ENCODE measurements at regions not wholly inside any gene's neighbourhood (a gene's known extent, or its start where the extent isn't known, plus 50 kb on each side); places are given as distances from the start of the nearest gene placed in this dataset.

DNA sequence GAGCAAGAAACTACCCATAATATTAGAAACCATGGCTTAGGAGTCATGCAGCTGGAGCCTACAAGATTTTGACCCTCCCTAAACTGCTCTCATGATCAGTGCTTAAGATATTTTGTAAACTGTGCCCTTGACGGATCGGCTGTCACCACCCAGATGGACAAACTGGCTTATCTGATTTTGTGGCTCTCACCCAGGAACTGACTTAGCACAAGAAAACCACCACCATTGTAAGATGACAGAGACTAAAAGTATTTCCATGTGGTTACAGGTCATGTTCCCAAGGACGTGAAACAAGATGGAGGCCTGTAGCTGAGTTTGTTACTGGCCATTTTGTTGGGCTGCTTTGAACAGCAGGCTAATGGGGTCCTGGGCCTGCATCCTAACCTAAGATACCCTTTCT is 940.9 kb downstream of the OTOL1 start:
- peak; percentile 16 for DNase-seq

DNA sequence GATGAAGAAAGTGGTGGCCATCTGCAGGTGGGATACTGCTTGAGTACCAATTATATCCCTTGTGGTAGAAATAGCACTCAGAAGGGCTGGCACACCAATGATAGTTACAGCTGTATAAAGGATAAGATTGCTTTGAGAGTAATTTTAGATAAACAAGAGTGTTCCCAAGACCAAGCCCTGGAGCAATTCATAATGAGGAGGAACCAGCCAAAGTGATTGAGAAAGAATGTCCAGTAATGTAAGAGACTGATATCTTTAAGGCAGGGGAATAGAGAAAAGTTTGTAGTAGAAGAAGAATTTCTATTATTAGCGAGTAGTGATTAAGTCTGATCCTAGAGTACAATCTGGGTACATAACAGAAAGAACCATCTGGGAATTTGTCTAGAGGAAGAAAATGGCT is 945.1 kb downstream of the OTOL1 start:
- DNase-seq: no peak

- DNase-seq: no peak
Measured at GRCh38 chr3:162443376-162443775, 946.8 kb downstream of the OTOL1 start.

GRCh38 chr3:162468791-162469190 is 972.2 kb downstream of the OTOL1 start:
- DNase-seq: no peak

- DNase-seq: no peak
Measured at GRCh38 chr3:162487138-162487537, 990.5 kb downstream of the OTOL1 start.

GRCh38 chr3:162489853-162490252 is 993.2 kb downstream of the OTOL1 start:
- peak; percentile 46 for DNase-seq

DNA sequence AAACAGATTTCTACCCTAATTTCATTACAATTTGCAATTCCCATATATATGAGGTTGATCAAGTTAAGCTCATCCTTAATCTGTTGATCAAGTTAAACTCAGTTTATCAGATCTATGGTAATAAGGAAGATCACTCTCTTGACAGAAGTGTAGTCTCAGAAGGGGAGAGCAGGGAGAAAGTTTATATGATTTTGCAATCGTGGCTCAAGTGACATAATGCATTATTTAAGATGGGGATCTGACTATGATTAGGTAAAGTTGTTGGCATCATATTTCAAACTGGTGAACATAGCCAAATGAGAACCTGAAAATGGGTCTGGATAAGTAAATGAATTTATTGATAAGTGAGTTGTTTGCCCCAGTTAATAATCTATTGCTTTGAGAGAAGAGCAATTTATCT is 995.3 kb downstream of the OTOL1 start:
- DNase-seq: peak; percentile 30

GRCh38 chr3:162492446-162493081 is 996.0 kb downstream of the OTOL1 start:
- peak; percentile 91 for DNase-seq

DNA sequence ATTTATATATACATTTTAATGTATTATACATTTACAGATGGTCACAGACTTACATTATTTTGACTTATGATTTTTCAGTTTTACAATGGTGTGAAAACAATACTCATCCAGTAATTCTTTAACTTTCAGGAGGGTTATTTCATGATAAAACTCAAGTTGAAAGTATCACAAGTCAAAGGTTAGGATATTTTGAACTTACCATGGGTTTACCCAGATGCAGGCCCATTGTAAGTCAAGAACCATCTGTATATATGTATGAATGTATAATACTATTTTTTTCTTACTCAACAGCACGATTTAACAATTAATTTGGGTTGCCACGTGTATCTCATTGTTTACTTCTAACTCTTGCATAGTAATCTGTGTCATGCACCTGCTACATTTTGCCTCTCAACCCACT is 1002.0 kb downstream of the OTOL1 start:
- no peak for DNase-seq

GRCh38 chr3:162507397-162507796 is 1010.8 kb downstream of the OTOL1 start:
- DNase-seq: peak; percentile 12

DNA sequence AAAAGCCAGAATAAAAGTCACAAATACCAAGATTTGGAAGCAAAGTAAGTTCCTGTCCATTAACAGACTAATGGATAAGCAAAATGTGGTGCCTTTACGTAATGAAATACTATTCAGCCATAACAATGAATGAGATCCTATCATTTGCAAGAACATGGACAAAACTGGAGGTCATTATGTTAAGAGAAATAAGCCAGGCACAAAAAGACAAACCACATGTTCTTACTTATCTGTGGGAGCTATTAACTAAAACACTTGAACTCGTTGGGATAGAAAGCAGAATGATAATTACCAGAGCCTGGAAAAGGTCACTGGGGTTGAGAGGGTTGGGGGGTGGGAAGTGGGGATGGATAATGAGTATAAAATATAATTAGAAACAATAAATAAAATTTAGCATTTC is 1015.9 kb downstream of the OTOL1 start:
- DNase-seq: no peak

- DNase-seq: no peak
Measured at GRCh38 chr3:162517110-162517509, 1020.5 kb downstream of the OTOL1 start.

- no peak for DNase-seq
Measured at GRCh38 chr3:162521669-162522068, 1025.1 kb downstream of the OTOL1 start.

DNA sequence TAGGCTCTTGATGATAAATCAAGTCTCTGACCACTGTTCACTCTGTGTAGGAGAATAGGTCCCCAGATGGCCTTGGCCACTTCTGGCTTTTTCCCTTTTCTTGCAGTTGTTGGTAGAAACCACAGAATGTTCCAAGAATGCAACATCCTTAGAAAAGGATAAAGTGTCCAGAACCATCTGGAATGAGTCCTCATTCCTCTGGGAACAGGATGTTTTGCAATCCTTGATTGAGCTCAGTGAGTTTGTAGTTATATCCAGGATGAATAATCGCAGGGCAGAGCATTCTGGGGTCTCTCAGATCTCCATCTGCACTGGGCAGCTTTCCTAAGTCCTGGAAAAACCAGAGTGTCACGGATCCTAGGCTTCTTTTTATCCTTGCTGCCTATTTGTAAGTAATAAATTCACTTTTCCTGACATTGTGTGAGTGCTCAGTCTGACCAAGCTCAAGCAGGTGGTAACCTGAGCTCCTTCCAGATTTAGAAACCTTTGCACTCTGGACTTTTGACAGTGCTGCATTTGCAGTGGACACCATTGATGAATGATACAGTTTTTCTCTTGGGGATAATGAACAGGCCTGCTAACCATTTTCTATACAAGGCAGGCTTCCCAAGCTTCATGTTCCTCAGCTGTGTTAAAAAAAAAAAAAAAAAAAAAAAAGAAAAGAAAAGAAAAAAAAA is 1028.6 kb downstream of the OTOL1 start:
- DNase-seq: peak; percentile 94

- no peak for DNase-seq
Measured at GRCh38 chr3:162525771-162526170, 1029.2 kb downstream of the OTOL1 start.

GRCh38 chr3:162534431-162534830 is 1037.8 kb downstream of the OTOL1 start:
- no peak for DNase-seq

- DNase-seq: peak; percentile 4
Measured at GRCh38 chr3:162538491-162538890, 1041.9 kb downstream of the OTOL1 start.

- no peak for DNase-seq
Measured at GRCh38 chr3:162538906-162539305, 1042.3 kb downstream of the OTOL1 start.

DNA sequence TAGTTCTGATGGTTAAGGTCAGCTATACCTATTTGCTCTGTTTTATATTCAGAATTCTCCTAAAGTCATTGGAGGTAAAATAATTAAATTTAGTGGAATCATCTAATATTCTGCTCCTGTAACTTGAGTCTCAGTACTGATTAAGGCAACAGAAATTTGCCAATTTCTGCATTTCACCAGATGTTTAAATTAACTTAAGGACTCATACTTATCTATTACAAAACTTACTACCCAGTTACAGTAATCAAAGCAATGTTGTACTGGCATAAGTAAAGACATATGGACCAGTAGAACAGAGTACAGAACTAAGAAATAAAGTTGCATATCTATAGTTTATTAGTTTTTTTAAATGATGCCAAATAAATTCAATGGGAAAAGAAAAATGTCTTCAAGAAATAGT is 1043.8 kb downstream of the OTOL1 start:
- DNase-seq: no peak

DNA sequence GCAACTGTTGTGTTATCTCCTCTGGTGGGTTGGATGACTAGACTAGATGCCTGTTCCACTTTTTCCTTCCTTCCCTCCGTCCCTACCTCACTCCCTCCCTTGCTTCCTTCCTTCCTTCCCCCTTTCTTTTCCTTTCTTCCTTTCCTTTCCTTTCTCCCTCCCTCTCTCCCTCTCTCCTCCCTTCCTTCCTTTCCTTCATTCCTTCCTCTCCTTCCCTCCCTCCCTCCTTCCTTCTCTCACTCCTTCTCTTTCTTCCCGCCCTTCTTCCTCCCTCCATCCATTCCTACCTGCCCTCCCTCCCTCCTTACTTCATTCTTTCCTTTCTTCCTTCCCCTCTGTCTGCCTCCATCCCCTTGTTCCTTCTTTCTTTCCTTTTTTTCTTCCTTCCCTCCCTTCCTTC is 1045.3 kb downstream of the OTOL1 start:
- DNase-seq: no peak

DNA sequence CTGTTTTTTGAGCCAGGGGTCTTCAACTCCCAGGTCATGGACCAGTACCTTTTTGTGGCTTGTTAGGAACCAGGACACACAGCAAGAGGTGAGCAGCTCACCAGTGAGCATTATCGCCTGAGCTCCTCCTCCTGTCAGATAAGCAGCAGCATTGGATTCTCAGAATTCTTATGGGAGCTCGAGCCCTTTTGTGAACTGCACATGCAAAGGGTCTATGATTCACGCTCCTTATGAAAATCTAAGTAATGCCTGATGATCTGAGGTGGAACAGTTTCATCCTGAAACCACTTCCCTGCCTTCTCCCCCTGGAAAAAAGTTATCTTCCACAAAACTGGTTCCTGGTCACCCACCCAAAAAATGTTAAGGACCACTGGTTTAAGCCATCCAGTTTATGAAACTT is 1047.6 kb downstream of the OTOL1 start:
- no peak for DNase-seq

DNA sequence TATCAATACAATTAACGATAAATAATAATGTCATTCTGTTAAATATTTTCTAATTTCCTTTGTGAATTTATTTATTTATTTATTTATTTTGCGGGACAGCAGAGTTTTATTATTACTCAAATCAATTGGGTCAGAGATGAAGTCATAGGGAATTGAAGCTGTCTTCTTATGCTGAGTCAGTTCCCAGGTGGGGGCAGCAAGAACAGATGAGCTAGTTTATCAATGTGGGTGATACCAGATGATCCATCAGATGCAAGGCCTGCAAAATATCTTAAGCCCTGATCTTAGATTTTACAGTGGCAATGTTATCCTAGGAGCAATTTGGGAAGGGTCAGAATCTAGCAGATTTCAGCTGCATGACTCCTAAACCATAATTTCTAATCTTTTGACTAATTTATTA is 1050.3 kb downstream of the OTOL1 start:
- DNase-seq: no peak

- no peak for DNase-seq
Measured at GRCh38 chr3:162547321-162547720, 1050.7 kb downstream of the OTOL1 start.

DNA sequence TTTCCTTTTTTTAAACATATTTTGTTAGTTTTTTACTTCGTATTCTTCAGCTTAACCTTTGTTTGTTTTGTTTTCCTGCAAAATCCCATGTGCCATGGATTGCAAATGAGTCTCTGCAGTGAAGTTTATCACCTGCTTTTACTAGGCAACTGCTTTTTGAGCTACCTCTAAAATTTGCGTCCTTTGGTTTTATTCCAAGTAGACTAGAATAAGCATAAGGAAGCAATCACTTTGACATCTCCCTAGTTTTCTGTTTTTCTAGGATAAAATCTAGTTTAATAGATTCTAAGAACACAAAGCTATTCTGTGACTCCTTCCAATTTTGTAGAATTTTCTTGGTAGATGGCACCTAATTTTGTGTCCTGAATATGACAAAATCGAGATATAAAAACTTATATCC is 1059.2 kb downstream of the OTOL1 start:
- DNase-seq: no peak

- no peak for DNase-seq
Measured at GRCh38 chr3:162558016-162558415, 1061.4 kb downstream of the OTOL1 start.

Measured in fibroblast of skin of scalp (primary cell).